AG04449 (cell line): ENCODE measurements at regions not wholly inside any gene's neighbourhood (a gene's known extent, or its start where the extent isn't known, plus 50 kb on each side); places are given as distances from the start of the nearest gene placed in this dataset.
"Not testable (repeated sequence)": the region's sequence is repeated elsewhere in the genome, so short reads cannot be mapped to it uniquely, and the experiment has no call there.

Source experiments
- CTCF ChIA-PET: fragments of 350-600 bp; formaldehyde crosslinking; extraction: SDS; loops from one replicate; lab custom pipeline; 2021; ENCODE audit warnings: antibody characterized with exemption; lab: Yijun Ruan, JAX
- POLR2A ChIA-PET: fragments of 400-600, 350-600 bp; formaldehyde crosslinking; extraction: SDS; loops from one replicate; lab custom pipeline; 2020; ENCODE audit warnings: antibody characterized with exemption, inconsistent platforms; lab: Yijun Ruan, JAX
- DNase-seq: peaks from one replicate; pipeline ENCODE4 v3.0.0-alpha.2; 2010; ENCODE audit warnings: low read depth, low spot score
- H3K4me3 ChIP-seq: 2 replicates; pipeline ENCODE4 v1.5.1; 2011; ENCODE audit warnings: low read depth, mild to moderate bottlenecking, control low read depth, low read length
- CTCF ChIP-seq: IDR thresholded peaks from one replicate; pipeline ENCODE4 v1.5.1; 2011; ENCODE audit warnings: mild to moderate bottlenecking, moderate library complexity, low read length, control low read depth, inconsistent platforms; ENCODE audit not compliant: insufficient read depth; ENCODE audit errors: missing control alignments

GRCh38 chr10:20670579-20670978 is 226.5 kb downstream of the NEBL start:
- POLR2A ChIA-PET, result no interaction called here
- no peak for TF ChIP-seq CTCF
- DNase-seq, result no peak
- CTCF ChIA-PET, result no interaction called here
- H3K4me3 ChIP-seq, result no peak overlapping the region

- H3K4me3 ChIP-seq, result no peak overlapping the region
- no peak for TF ChIP-seq CTCF
- no peak for DNase-seq
- ChIA-PET POLR2A (no interaction called here), CTCF (no interaction called here)
Measured at GRCh38 chr10:20668985-20669384, 228.1 kb downstream of the NEBL start.

DNA sequence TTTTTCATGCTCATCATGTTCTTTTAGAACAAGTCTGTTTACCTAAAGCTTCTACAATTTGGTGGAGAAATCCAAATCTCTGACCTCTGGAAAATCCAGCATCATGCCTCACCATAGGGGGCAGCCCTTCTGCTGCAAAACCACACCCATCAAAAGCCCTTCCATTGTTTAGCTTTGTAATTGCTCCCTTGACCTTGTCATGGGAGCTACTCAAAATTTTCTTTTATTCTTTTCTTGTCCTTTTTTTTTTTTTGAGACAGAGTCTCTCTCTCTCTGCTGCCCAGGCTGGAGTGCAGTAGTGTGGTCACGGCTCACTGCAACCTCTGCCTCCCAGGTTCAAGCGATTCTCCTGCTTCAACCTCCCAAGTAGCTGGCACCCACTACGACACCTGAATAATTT is 234.4 kb downstream of the NEBL start:
- H3K4me3 ChIP-seq, result no peak overlapping the region
- TF ChIP-seq CTCF, result no peak
- DNase-seq, result no peak
- CTCF ChIA-PET, result no interaction called here
- POLR2A ChIA-PET, result no interaction called here

- CTCF ChIA-PET, result no interaction called here
- H3K4me3 ChIP-seq, result no peak overlapping the region
- no peak for TF ChIP-seq CTCF
- DNase-seq, result no peak
- POLR2A ChIA-PET, result no interaction called here
Measured at GRCh38 chr10:20659225-20659624, 237.9 kb downstream of the NEBL start.

DNA sequence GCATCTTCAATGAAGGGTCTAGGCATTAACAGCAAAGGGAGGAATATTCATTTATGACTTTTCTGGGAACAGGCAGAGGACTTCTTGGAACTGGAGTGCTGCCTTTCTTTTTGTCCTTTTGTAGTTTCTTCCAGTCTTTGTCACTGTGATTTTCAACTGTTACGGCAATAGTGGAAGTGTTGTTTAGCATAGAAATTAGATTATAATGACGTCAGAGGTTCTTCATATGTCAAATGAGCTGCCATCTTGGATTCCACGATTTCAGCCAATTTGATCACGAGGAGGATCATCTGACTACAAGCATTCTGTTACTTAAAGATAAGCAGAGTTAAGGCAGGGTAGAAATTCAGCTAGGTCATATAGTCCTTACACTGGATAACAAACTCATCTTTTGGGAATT is 239.0 kb downstream of the NEBL start:
- no peak overlapping the region for H3K4me3 ChIP-seq
- TF ChIP-seq CTCF, result no peak
- CTCF ChIA-PET, result no interaction called here
- POLR2A ChIA-PET, result no interaction called here
- no peak for DNase-seq

GRCh38 chr10:20656886-20657285 is 240.2 kb downstream of the NEBL start:
- POLR2A ChIA-PET, result no interaction called here
- CTCF ChIA-PET, result no interaction called here
- no peak for DNase-seq
- no peak for TF ChIP-seq CTCF
- no peak overlapping the region for H3K4me3 ChIP-seq

- POLR2A ChIA-PET, CTCF ChIA-PET, H3K4me3 ChIP-seq, DNase-seq: not testable (repeated sequence)
Measured at GRCh38 chr10:20652424-20652823, 244.7 kb downstream of the NEBL start.
